ENCODE measurements at regions not wholly inside any gene's neighbourhood (a gene's known extent, or its start where the extent isn't known, plus 50 kb on each side); places are given as distances from the start of the nearest gene placed in this dataset.

DNA sequence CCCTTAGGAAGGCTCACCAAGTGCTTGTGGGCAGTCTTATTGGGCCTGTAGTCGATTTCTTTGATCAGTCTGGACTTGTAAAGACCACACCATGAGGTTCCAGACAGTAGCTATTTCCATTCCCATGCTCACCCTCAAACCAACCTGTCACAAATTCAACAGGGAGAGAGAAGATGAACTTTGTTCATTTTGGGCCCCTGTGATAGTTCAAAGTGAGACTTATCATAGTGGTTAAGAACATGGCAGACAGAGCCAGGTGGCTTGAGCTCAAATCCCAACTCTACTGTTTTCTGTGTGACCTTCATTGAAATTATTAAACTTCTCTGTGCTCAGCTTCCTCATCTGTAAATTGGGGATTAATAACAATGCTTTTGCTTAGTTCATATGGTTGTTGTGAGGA lies 53.9 kb upstream of the CTLA4 start:
- no peak for DNase-seq (ENCODE audit: low read depth in 2 of 2)

DNA sequence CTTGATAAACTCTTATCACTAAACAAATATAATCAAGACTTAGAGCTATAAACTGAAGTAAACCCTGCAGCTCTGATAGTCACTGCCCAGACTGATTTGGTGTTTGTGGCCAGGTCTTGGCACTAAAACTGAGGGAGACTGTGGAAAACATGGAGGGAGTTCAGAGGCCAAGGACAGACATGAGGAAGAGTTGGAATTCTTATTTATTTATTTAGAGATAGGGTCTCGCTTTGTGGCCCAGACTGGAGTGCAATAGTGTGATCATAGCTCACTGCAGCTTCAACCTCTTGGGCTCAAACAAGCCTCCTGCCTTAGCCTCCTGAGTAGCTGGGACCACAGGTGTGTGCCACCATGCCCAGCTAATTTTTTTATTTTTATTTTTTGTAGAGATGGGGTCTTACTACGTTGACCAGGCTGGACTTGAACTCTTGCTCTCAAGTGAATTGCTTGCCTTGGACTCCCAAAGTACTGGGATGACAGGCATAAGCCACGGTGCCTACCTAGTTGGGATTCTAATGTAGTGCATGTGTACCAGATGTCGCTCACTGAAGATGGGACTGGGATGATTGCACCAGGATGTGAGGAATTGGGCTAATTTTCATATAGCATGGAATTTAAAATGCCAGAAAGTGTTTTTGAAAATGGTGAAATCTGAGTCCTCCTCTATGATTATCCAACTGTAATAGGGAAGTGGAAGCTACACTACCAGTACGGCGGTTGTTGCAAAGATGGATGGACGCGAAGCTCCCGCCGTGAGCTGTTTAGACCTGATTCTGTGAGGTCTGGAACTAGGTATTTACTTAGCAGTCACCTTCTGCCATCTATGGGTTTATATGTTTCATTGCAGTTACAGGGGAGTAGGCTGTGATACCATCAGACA lies 52.7 kb upstream of the CTLA4 start:
- no peak for DNase-seq (ENCODE audit: low read depth in 2 of 2)

DNA sequence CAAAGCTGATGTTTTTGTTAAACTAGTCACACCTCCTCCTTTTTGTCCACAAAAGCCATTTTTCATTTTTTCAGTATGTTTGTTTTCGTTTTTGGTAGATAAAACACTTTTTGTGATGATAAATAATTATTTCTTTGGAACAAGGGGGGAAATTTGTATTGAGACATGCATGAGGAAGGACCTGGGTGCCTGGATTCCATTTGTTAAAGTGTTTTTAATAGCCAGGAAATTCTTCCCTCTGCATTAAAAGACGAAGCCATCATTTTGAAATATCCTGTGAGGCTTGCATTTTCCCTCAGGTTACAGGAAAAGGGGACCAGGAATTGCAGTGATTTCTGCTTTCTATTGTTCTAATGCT lies 52.1 kb upstream of the CTLA4 start:
- no peak for DNase-seq (ENCODE audit: low read depth in 2 of 2)

DNA sequence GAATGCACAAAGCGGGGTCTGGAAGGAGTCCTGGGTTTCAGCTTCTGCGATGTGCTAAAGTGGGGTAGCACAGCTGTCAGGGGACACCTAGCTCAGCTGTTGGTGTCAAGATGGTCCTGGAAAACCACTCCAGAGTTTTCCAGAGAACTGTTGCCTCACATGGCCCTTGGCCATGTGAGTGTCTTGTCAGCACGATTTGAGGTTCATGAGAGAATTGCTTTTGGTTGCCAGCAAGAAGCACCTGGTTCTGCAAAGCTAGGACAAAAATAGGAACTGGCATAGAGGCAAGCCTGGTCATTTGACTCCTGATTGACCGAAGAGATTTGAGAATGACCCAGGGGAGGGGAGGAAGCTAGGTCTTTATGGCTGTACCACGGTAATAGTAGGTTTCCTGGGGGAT lies 50.4 kb upstream of the CTLA4 start:
- no peak for DNase-seq (ENCODE audit: low read depth in 2 of 2)

All from stimulated activated CD4-positive, alpha-beta T cell treated with anti-CD3 and anti-CD28 coated beads, Interleukin-1b, Interleukin-23, amount 100 ng/mL, for 1 hour (primary cell).